SK-N-MC (cell line): ENCODE measurements at regions not wholly inside any gene's neighbourhood (a gene's known extent, or its start where the extent isn't known, plus 50 kb on each side); places are given as distances from the start of the nearest gene placed in this dataset.

Experiments
- EZH2 ChIP-seq: fragments of 200-600 bp; sonication (generic); IDR thresholded peaks from one replicate; pipeline ENCODE4 v1.6.1; 2017; ENCODE audit warnings: antibody characterized with exemption
- FOXP2 ChIP-seq: optimal IDR thresholded peaks from 2 replicates; pipeline ENCODE3; 2011; ENCODE audit warnings: mild to moderate bottlenecking, moderate library complexity; ENCODE audit not compliant: insufficient read depth; ENCODE audit errors: extremely low read length, control extremely low read depth
- POLR2AphosphoS5 ChIP-seq: IDR thresholded peaks from 2 replicates; pipeline ENCODE4 v1.6.1; 2012; ENCODE audit warnings: mild to moderate bottlenecking, low read depth, low read length, borderline replicate concordance

- TF ChIP-seq POLR2AphosphoS5 (no peak), EZH2 (no peak), FOXP2 (no peak)
Measured at GRCh38 chr14:71789005-71789404, 143.2 kb upstream of the RGS6 start.
